Stimulated activated effector memory CD8-positive, alpha-beta T cell treated with anti-CD3 and anti-CD28 coated beads, Interleukin-12 subunit alpha, Interleukin-12 subunit beta, amount 100 ng/mL, for 72 hours (primary cell): ENCODE measurements at regions not wholly inside any gene's neighbourhood (a gene's known extent, or its start where the extent isn't known, plus 50 kb on each side); places are given as distances from the start of the nearest gene placed in this dataset.
"Not testable (repeated sequence)": the region's sequence is repeated elsewhere in the genome, so short reads cannot be mapped to it uniquely, and the experiment has no call there.

Source experiments
- ATAC-seq: fragments of 150-1000 bp; cut with Tn5 transposase; 2 replicates; pipeline ENCODE4 v1.10.0; 2021
- DNase-seq, 2 donors: peaks; one replicate each; pipeline ENCODE4 v3.0.0; 2021 to 2022; ENCODE audit warnings: low spot score in 2 of 2
- H3K27ac Mint-ChIP-seq: one replicate; pipeline ENCODE4 v1.8.0; 2022; ENCODE audit warnings: mild to moderate bottlenecking, mixed read lengths
- H3K36me3 Mint-ChIP-seq: one replicate; pipeline ENCODE4 v1.8.0; 2022; ENCODE audit warnings: mild to moderate bottlenecking, mixed read lengths
- H3K4me1 Mint-ChIP-seq: one replicate; pipeline ENCODE4 v1.8.0; 2022; ENCODE audit warnings: mixed read lengths
- H3K4me3 Mint-ChIP-seq: one replicate; pipeline ENCODE4 v1.8.0; 2022; ENCODE audit warnings: mild to moderate bottlenecking, mixed read lengths
- H3K9me3 Mint-ChIP-seq: one replicate; pipeline ENCODE4 v1.8.0; 2022; ENCODE audit warnings: mixed read lengths

- DNase-seq (no peak), ATAC-seq (no peak)
- Mint-ChIP-seq H3K36me3 (no peaks in the 10 kb centered on the region), H3K4me1 (no peaks in the 10 kb centered on the region), H3K4me3 (no peak overlapping the region), H3K27ac (no peak overlapping the region), H3K9me3 (peaks cover 22% of the 10 kb centered on the region)
Measured at GRCh38 chr7:125871431-125871830, 941.8 kb upstream of the POT1 start.

GRCh38 chr7:125857606-125858005, 928.0 kb upstream of the POT1 start:
- H3K4me3 Mint-ChIP-seq = no peak overlapping the region
- no peaks in the 10 kb centered on the region for H3K4me1 Mint-ChIP-seq
- no peak overlapping the region for H3K27ac Mint-ChIP-seq
- peaks cover 25% of the 10 kb centered on the region for H3K9me3 Mint-ChIP-seq
- DNase-seq (no peak), ATAC-seq (no peak)
- no peaks in the 10 kb centered on the region for H3K36me3 Mint-ChIP-seq

- Mint-ChIP-seq H3K9me3 (peaks cover 38% of the 10 kb centered on the region), H3K4me3 (no peak overlapping the region), H3K36me3 (no peaks in the 10 kb centered on the region), H3K27ac (no peak overlapping the region), H3K4me1 (no peaks in the 10 kb centered on the region)
- ATAC-seq (no peak), DNase-seq (no peak)
Measured at GRCh38 chr7:125848157-125848556, 918.5 kb upstream of the POT1 start.

- H3K27ac Mint-ChIP-seq = no peak overlapping the region
- peaks cover 38% of the 10 kb centered on the region for H3K9me3 Mint-ChIP-seq
- H3K36me3 Mint-ChIP-seq = no peaks in the 10 kb centered on the region
- no peak overlapping the region for H3K4me3 Mint-ChIP-seq
- ATAC-seq = peak; percentile 21
- H3K4me1 Mint-ChIP-seq = no peaks in the 10 kb centered on the region
- no peak for DNase-seq
Measured at GRCh38 chr7:125847692-125848091, 918.1 kb upstream of the POT1 start.

GRCh38 chr7:125847055-125847454, 917.4 kb upstream of the POT1 start:
- DNase-seq (no peak), ATAC-seq (no peak)
- no peak overlapping the region for H3K4me3 Mint-ChIP-seq
- H3K27ac Mint-ChIP-seq = no peak overlapping the region
- H3K4me1 Mint-ChIP-seq = no peaks in the 10 kb centered on the region
- H3K36me3 Mint-ChIP-seq = no peaks in the 10 kb centered on the region
- peaks cover 35% of the 10 kb centered on the region for H3K9me3 Mint-ChIP-seq

- ATAC-seq = no peak
- H3K36me3 Mint-ChIP-seq = no peaks in the 10 kb centered on the region
- H3K27ac Mint-ChIP-seq = no peak overlapping the region
- H3K9me3 Mint-ChIP-seq = peaks cover 38% of the 10 kb centered on the region
- H3K4me3 Mint-ChIP-seq = no peak overlapping the region
- DNase-seq = no peak
- H3K4me1 Mint-ChIP-seq = no peaks in the 10 kb centered on the region
Measured at GRCh38 chr7:125845686-125846085, 916.1 kb upstream of the POT1 start.

GRCh38 chr7:125834421-125834820, 904.8 kb upstream of the POT1 start:
- ATAC-seq (no peak), DNase-seq (no peak)
- peaks cover 24% of the 10 kb centered on the region for H3K9me3 Mint-ChIP-seq
- no peak overlapping the region for H3K27ac Mint-ChIP-seq
- H3K4me1 Mint-ChIP-seq = no peaks in the 10 kb centered on the region
- H3K4me3 Mint-ChIP-seq = no peak overlapping the region
- no peaks in the 10 kb centered on the region for H3K36me3 Mint-ChIP-seq

GRCh38 chr7:125833839-125834238, 904.2 kb upstream of the POT1 start:
- Mint-ChIP-seq H3K4me1 (no peaks in the 10 kb centered on the region), H3K36me3 (no peaks in the 10 kb centered on the region), H3K4me3 (no peak overlapping the region), H3K9me3 (peaks cover 26% of the 10 kb centered on the region), H3K27ac (no peak overlapping the region)
- no peak for ATAC-seq
- no peak for DNase-seq

GRCh38 chr7:125830743-125831142, 901.1 kb upstream of the POT1 start:
- peaks cover 42% of the 10 kb centered on the region for H3K9me3 Mint-ChIP-seq
- no peak overlapping the region for H3K4me3 Mint-ChIP-seq
- DNase-seq = no peak
- no peak overlapping the region for H3K27ac Mint-ChIP-seq
- H3K36me3 Mint-ChIP-seq = no peaks in the 10 kb centered on the region
- ATAC-seq = no peak
- no peaks in the 10 kb centered on the region for H3K4me1 Mint-ChIP-seq

GRCh38 chr7:125828153-125828700, 898.6 kb upstream of the POT1 start:
- ATAC-seq (no peak), DNase-seq (no peak)
- Mint-ChIP-seq H3K36me3 (no peaks in the 10 kb centered on the region), H3K4me1 (no peaks in the 10 kb centered on the region), H3K9me3 (peaks cover 43% of the 10 kb centered on the region), H3K4me3 (no peak overlapping the region), H3K27ac (no peak overlapping the region)

GRCh38 chr7:125823538-125823937, 893.9 kb upstream of the POT1 start:
- Mint-ChIP-seq H3K27ac (no peak overlapping the region), H3K4me3 (no peak overlapping the region), H3K9me3 (peaks cover 29% of the 10 kb centered on the region), H3K4me1 (no peaks in the 10 kb centered on the region), H3K36me3 (no peaks in the 10 kb centered on the region)
- no peak for DNase-seq
- ATAC-seq = no peak

GRCh38 chr7:125820495-125820894, 890.9 kb upstream of the POT1 start:
- H3K4me3 Mint-ChIP-seq = no peak overlapping the region
- H3K27ac Mint-ChIP-seq = no peak overlapping the region
- no peak for ATAC-seq
- H3K4me1 Mint-ChIP-seq = no peaks in the 10 kb centered on the region
- peaks cover 12% of the 10 kb centered on the region for H3K9me3 Mint-ChIP-seq
- no peaks in the 10 kb centered on the region for H3K36me3 Mint-ChIP-seq
- no peak for DNase-seq

GRCh38 chr7:125814100-125814499, 884.5 kb upstream of the POT1 start:
- peaks cover 5% of the 10 kb centered on the region for H3K9me3 Mint-ChIP-seq
- H3K36me3 Mint-ChIP-seq = no peaks in the 10 kb centered on the region
- ATAC-seq (no peak), DNase-seq (no peak)
- H3K4me1 Mint-ChIP-seq = no peaks in the 10 kb centered on the region
- H3K27ac Mint-ChIP-seq = no peak overlapping the region
- no peak overlapping the region for H3K4me3 Mint-ChIP-seq

- H3K36me3 Mint-ChIP-seq, H3K4me3 Mint-ChIP-seq, H3K4me1 Mint-ChIP-seq, ATAC-seq, H3K27ac Mint-ChIP-seq, DNase-seq: not testable (repeated sequence)
- H3K9me3 Mint-ChIP-seq = peaks cover 17% of the 10 kb centered on the region
Measured at GRCh38 chr7:125806491-125806890, 876.9 kb upstream of the POT1 start.

- no peak overlapping the region for H3K27ac Mint-ChIP-seq
- peaks cover 16% of the 10 kb centered on the region for H3K9me3 Mint-ChIP-seq
- no peaks in the 10 kb centered on the region for H3K36me3 Mint-ChIP-seq
- DNase-seq (no peak), ATAC-seq (no peak)
- H3K4me1 Mint-ChIP-seq = no peaks in the 10 kb centered on the region
- H3K4me3 Mint-ChIP-seq = no peak overlapping the region
Measured at GRCh38 chr7:125804273-125804672, 874.6 kb upstream of the POT1 start.

GRCh38 chr7:125780153-125780552, 850.5 kb upstream of the POT1 start:
- ATAC-seq = no peak
- H3K36me3 Mint-ChIP-seq = no peaks in the 10 kb centered on the region
- H3K9me3 Mint-ChIP-seq = peaks cover 11% of the 10 kb centered on the region
- DNase-seq = no peak
- H3K27ac Mint-ChIP-seq = no peak overlapping the region
- no peaks in the 10 kb centered on the region for H3K4me1 Mint-ChIP-seq
- no peak overlapping the region for H3K4me3 Mint-ChIP-seq

- no peak overlapping the region for H3K4me3 Mint-ChIP-seq
- no peaks in the 10 kb centered on the region for H3K4me1 Mint-ChIP-seq
- H3K36me3 Mint-ChIP-seq = no peaks in the 10 kb centered on the region
- DNase-seq = no peak
- peaks cover 10% of the 10 kb centered on the region for H3K9me3 Mint-ChIP-seq
- ATAC-seq = no peak
- H3K27ac Mint-ChIP-seq = no peak overlapping the region
Measured at GRCh38 chr7:125775317-125775716, 845.7 kb upstream of the POT1 start.
